Upper lobe of left lung (tissue), 4 donors: ENCODE measurements at regions not wholly inside any gene's neighbourhood (a gene's known extent, or its start where the extent isn't known, plus 50 kb on each side); places are given as distances from the start of the nearest gene placed in this dataset.

Source experiments
- EP300 ChIP-seq, 4 donors: sonication (generic); formaldehyde crosslinking; IDR thresholded peaks; one replicate each; pipeline ENCODE4 v1.5.1; 2017; ENCODE audit warnings: antibody characterized with exemption in 4 of 4, control low read depth in 2 of 4
- TF ChIP-seq, protein P1 (sequence below), 6 experiments: fragments of 450-650 bp in 4 of 6; fragments of 200-600 bp in 2 of 6; sonication (generic) in 2 of 6; IDR thresholded peaks; one replicate each; pipeline ENCODE4 v1.5.1; 2016 to 2019; ENCODE audit warnings: antibody characterized with exemption in 6 of 6

DNA sequence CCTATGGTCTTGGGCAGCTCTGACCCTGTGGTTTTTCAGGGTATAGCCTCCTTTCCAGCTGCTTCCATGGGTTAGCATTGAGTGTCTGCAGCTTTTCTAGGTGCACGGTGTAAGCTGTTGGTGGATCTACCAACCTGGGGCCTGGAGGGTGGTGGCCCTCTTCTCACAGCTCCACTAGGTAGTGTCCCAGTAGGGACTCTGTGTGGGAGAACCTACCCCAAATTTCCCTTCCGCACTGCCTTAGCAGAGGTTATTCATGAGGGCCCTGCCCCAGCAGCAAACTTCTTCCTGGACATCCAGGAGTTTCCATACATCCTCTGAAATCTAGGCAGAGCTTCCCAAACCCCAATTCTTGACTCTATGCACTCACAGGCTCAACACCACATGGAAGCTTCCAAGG is 111.0 kb upstream of the C1orf87 start:
- TF ChIP-seq EP300 (IDR thresholded peaks at IDR 0.05) = no peak
- TF ChIP-seq, protein P1, sequence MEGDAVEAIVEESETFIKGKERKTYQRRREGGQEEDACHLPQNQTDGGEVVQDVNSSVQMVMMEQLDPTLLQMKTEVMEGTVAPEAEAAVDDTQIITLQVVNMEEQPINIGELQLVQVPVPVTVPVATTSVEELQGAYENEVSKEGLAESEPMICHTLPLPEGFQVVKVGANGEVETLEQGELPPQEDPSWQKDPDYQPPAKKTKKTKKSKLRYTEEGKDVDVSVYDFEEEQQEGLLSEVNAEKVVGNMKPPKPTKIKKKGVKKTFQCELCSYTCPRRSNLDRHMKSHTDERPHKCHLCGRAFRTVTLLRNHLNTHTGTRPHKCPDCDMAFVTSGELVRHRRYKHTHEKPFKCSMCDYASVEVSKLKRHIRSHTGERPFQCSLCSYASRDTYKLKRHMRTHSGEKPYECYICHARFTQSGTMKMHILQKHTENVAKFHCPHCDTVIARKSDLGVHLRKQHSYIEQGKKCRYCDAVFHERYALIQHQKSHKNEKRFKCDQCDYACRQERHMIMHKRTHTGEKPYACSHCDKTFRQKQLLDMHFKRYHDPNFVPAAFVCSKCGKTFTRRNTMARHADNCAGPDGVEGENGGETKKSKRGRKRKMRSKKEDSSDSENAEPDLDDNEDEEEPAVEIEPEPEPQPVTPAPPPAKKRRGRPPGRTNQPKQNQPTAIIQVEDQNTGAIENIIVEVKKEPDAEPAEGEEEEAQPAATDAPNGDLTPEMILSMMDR (IDR thresholded peaks at IDR 0.05) = no peak
